ENCODE measurements at regions not wholly inside any gene's neighbourhood (a gene's known extent, or its start where the extent isn't known, plus 50 kb on each side); places are given as distances from the start of the nearest gene placed in this dataset.

DNA sequence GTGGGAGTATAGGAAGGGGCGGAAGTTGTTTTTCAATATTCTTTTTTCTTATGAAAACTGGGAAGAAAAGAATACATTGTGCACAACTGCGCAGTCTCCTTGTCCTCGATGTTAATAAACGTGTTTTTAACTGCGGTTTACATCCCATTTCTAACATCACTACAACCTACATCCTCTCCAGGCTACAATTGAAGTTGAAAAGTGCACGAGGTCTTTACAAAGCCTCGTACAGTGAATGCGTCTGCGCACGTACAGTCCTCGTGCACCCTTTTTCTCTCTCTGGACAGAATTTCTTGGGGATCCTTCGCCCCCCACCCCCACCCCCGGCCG, 102.4 kb downstream of the WT1 start:
- TF ChIP-seq, protein P1, sequence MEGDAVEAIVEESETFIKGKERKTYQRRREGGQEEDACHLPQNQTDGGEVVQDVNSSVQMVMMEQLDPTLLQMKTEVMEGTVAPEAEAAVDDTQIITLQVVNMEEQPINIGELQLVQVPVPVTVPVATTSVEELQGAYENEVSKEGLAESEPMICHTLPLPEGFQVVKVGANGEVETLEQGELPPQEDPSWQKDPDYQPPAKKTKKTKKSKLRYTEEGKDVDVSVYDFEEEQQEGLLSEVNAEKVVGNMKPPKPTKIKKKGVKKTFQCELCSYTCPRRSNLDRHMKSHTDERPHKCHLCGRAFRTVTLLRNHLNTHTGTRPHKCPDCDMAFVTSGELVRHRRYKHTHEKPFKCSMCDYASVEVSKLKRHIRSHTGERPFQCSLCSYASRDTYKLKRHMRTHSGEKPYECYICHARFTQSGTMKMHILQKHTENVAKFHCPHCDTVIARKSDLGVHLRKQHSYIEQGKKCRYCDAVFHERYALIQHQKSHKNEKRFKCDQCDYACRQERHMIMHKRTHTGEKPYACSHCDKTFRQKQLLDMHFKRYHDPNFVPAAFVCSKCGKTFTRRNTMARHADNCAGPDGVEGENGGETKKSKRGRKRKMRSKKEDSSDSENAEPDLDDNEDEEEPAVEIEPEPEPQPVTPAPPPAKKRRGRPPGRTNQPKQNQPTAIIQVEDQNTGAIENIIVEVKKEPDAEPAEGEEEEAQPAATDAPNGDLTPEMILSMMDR (IDR thresholded peaks at IDR 0.05): no peak
- TF ChIP-seq POLR2A (IDR thresholded peaks at IDR 0.05): no peak

All from testis (tissue), 2 donors.